Common myeloid progenitor, CD34-positive (primary cell): ENCODE measurements at regions not wholly inside any gene's neighbourhood (a gene's known extent, or its start where the extent isn't known, plus 50 kb on each side); places are given as distances from the start of the nearest gene placed in this dataset.

Source experiments
- CTCF ChIA-PET: fragments of 350-600 bp; sonication (Branson Sonifier 250); formaldehyde crosslinking; loops from one replicate; lab custom pipeline; 2021; ENCODE audit warnings: antibody characterized with exemption; lab: Charles Lee
- POLR2A ChIA-PET: fragments of 350-600 bp; sonication (Branson Sonifier 250); formaldehyde crosslinking; loops from one replicate; lab custom pipeline; 2021; ENCODE audit warnings: antibody characterized with exemption; lab: Charles Lee
- DNase-seq, 3 donors: peaks; one replicate each; pipeline versions ENCODE4 v3.0.0 to v3.0.0-alpha.2; 2013
- H3K27ac ChIP-seq, 2 experiments: 1 replicate in 1 of 2; 2 replicates in 1 of 2; pipeline ENCODE4 v1.7.0; 2013; ENCODE audit warnings: inconsistent platforms in 2 of 2, low read length in 2 of 2, mild to moderate bottlenecking in 2 of 2, low read depth in 1 of 2, moderate library complexity in 1 of 2; ENCODE audit not compliant: severe bottlenecking in 2 of 2, insufficient read depth in 1 of 2, poor library complexity in 1 of 2
- H3K27me3 ChIP-seq, 5 experiments: replicated peaks in 2 of 5; 1 replicate in 3 of 5; 2 replicates in 2 of 5; pipeline versions ENCODE4 v1.6.1 to v1.7.0; 2013; ENCODE audit warnings: low read length in 4 of 5, mild to moderate bottlenecking in 2 of 5, moderate library complexity in 2 of 5, inconsistent platforms in 1 of 5; ENCODE audit not compliant: insufficient read depth in 5 of 5, control insufficient read depth in 4 of 5
- H3K36me3 ChIP-seq, 4 experiments: 1 replicate in 2 of 4; 2 replicates in 2 of 4; pipeline versions ENCODE4 v1.6.1 to v1.7.0; 2013; ENCODE audit warnings: low read length in 3 of 4, control low read depth in 1 of 4, mild to moderate bottlenecking in 1 of 4; ENCODE audit not compliant: control insufficient read depth in 4 of 4, insufficient read depth in 4 of 4
- H3K4me1 ChIP-seq, 4 experiments: 1 replicate in 3 of 4; 2 replicates in 1 of 4; pipeline versions ENCODE4 v1.6.1 to v1.7.1; 2013; ENCODE audit warnings: low read length in 3 of 4, mild to moderate bottlenecking in 3 of 4, control low read depth in 1 of 4, inconsistent platforms in 1 of 4, moderate library complexity in 1 of 4; ENCODE audit not compliant: control insufficient read depth in 4 of 4, insufficient read depth in 4 of 4; ENCODE audit errors: control extremely low read depth in 1 of 4
- H3K4me3 ChIP-seq, 7 experiments: 1 replicate in 4 of 7; 2 replicates in 3 of 7; pipeline versions ENCODE4 v1.5.1 to v1.7.0; 2013; ENCODE audit warnings: mild to moderate bottlenecking in 7 of 7, low read length in 6 of 7, moderate library complexity in 6 of 7, inconsistent platforms in 2 of 7, low read depth in 2 of 7, control low read depth in 1 of 7; ENCODE audit not compliant: insufficient read depth in 4 of 7, control insufficient read depth in 1 of 7; ENCODE audit errors: extremely low read depth in 1 of 7
- H3K9me3 ChIP-seq, 5 experiments: 1 replicate in 4 of 5; 2 replicates in 1 of 5; pipeline versions ENCODE4 v1.6.1 to v1.7.1; 2013; ENCODE audit warnings: low read length in 4 of 5, mild to moderate bottlenecking in 2 of 5, inconsistent platforms in 1 of 5, low read depth in 1 of 5, moderate library complexity in 1 of 5; ENCODE audit not compliant: control insufficient read depth in 4 of 5, insufficient read depth in 2 of 5; ENCODE audit errors: control extremely low read depth in 1 of 5
- WGBS: methylation state at CpG from one replicate; pipeline ENCODE4 v1.1.5; 2013; ENCODE audit not compliant: insufficient coverage; 5-methylcytosine and 5-hydroxymethylcytosine counted together

- Histone ChIP-seq H3K4me1 (no peaks in the 10 kb centered on the region), H3K9me3 (peaks cover 0 to 3% (median 0%) of the 10 kb centered on the region in 5 experiments), H3K4me3 (no peak overlapping the region), H3K27ac (no peak overlapping the region), H3K27me3 (peaks cover 0 to 20% (median 2%) of the 10 kb centered on the region in 5 experiments), H3K36me3 (no peaks in the 10 kb centered on the region)
- ChIA-PET CTCF (no interaction called here), POLR2A (no interaction called here)
- DNase-seq, result no peak
Measured at GRCh38 chr20:48298433-48298832, 513.2 kb upstream of the SULF2 start.

GRCh38 chr20:48295966-48296421 is 510.7 kb upstream of the SULF2 start:
- no peak for DNase-seq
- peaks cover 0 to 3% (median 0%) of the 10 kb centered on the region in 5 experiments for H3K9me3 ChIP-seq
- no peak overlapping the region for H3K27ac ChIP-seq
- H3K36me3 ChIP-seq, result no peaks in the 10 kb centered on the region
- H3K27me3 ChIP-seq, result peaks cover 2 to 25% (median 6%) of the 10 kb centered on the region in 5 experiments
- ChIA-PET POLR2A (no interaction called here), CTCF (no interaction called here)
- no peak overlapping the region for H3K4me3 ChIP-seq
- WGBS, result 83% methylated on average over 6 of the region's 6 CpGs
- H3K4me1 ChIP-seq, result no peaks in the 10 kb centered on the region

DNA sequence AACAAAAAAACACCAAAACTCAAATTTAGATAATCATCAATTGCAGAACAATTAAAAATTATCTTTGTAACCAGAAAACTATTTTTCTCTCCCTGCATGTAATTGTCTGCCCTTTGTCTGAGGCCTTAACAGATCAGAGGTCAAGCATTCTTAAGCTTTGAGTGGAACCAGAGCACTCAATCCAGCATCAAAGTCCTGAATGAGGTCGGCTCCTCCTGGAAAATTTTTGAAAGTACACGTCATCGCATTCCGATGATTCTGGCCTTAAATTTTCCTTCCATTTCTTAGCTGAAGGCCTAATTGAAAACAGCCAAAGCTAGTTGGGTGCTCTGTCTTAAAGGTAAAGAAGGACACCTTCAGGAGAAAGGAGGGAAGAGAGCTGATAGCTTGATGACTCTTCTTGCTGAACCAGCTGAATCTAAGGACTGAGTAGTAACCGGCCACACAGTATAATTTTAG is 510.2 kb upstream of the SULF2 start:
- ChIA-PET POLR2A (no interaction called here), CTCF (no interaction called here)
- Histone ChIP-seq H3K27me3 (peaks cover 2 to 28% (median 6%) of the 10 kb centered on the region in 5 experiments), H3K27ac (no peak overlapping the region), H3K4me1 (no peaks in the 10 kb centered on the region), H3K9me3 (peaks cover 0 to 3% (median 0%) of the 10 kb centered on the region in 5 experiments), H3K36me3 (no peaks in the 10 kb centered on the region), H3K4me3 (no peak overlapping the region)
- 77% methylated on average over 4 of the region's 5 CpGs for WGBS
- DNase-seq, result no peak

DNA sequence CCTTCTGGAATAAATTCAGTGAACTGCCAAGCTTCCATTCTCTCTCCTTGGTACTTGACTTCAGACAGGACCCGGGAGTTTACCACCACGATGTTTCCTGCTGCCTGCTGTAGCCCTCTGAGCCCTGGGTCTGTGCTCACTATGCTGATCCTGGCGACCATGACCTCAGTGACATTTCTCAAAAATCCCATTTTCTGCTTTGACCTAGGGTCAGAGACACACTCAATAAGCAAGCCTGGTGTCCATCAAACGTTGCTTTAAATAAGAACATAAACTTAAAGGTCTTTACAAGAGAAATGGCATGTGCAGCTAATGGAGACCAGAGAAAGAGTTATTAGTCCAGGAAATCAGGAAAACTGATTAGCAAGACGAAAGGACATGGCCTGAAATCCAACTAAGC is 509.7 kb upstream of the SULF2 start:
- Histone ChIP-seq H3K27me3 (peaks cover 2 to 30% (median 6%) of the 10 kb centered on the region in 5 experiments), H3K4me1 (no peaks in the 10 kb centered on the region), H3K9me3 (peaks cover 0 to 3% (median 0%) of the 10 kb centered on the region in 5 experiments), H3K4me3 (no peak overlapping the region), H3K36me3 (no peaks in the 10 kb centered on the region), H3K27ac (no peak overlapping the region)
- ChIA-PET CTCF (no interaction called here), POLR2A (no interaction called here)
- DNase-seq, result no peak
- WGBS, result 72% methylated on average over 4 of the region's 5 CpGs

GRCh38 chr20:48294196-48294595 is 508.9 kb upstream of the SULF2 start:
- ChIA-PET POLR2A (no interaction called here), CTCF (no interaction called here)
- H3K27me3 ChIP-seq, result peaks cover 2 to 32% (median 6%) of the 10 kb centered on the region in 5 experiments
- 75% methylated on average over 4 of the region's 5 CpGs for WGBS
- H3K27ac ChIP-seq, result no peak overlapping the region
- H3K4me1 ChIP-seq, result no peaks in the 10 kb centered on the region
- H3K36me3 ChIP-seq, result no peaks in the 10 kb centered on the region
- peaks cover 0 to 3% (median 0%) of the 10 kb centered on the region in 5 experiments for H3K9me3 ChIP-seq
- no peak overlapping the region for H3K4me3 ChIP-seq
- no peak for DNase-seq

DNA sequence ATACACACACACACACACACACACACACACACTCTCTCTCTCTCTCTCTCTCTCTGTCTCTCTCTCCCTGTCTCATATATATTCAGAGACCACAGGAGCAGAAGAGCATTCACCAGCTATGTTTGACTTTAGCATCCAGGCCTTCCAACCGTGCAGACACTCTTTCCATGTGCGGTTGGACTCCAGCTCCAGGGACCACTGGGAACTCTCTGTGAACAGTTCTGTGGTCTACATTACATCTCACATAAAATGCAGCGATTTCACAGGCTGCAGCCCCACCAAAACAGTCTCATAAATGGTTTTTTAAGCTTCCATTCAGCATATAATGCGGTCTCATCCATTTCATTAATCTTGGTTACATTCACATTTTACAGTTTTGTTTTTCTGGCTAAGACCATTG is 508.4 kb upstream of the SULF2 start:
- ChIA-PET CTCF (no interaction called here), POLR2A (no interaction called here)
- WGBS, result 96% methylated on average over 3 of the region's 4 CpGs
- Histone ChIP-seq H3K27ac (no peak overlapping the region), H3K36me3 (no peaks in the 10 kb centered on the region), H3K27me3 (peaks cover 2 to 36% (median 6%) of the 10 kb centered on the region in 5 experiments), H3K4me3 (no peak overlapping the region), H3K4me1 (no peaks in the 10 kb centered on the region), H3K9me3 (peaks cover 0 to 3% (median 0%) of the 10 kb centered on the region in 5 experiments)
- DNase-seq, result no peak

DNA sequence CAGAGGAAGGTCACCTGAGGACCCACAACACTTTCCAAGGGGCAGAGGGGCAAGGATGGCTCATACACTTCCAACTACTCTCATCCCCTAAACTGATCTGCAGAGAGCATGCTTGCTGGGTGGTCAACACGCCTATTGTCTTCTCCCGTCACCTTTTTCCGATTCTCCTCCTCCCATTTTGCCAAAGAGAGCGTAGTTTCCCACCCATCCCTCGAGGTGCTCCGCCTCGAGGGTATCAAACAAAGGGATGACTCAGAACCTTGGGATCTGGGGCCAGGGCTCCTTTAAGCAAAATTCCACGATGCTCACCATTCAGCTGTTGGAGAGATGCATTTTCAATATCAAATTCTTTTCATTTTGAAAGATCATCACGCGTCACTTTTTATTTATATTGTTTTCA is 507.5 kb upstream of the SULF2 start:
- no peaks in the 10 kb centered on the region for H3K36me3 ChIP-seq
- ChIA-PET CTCF (no interaction called here), POLR2A (no interaction called here)
- peaks cover 2 to 36% (median 6%) of the 10 kb centered on the region in 5 experiments for H3K27me3 ChIP-seq
- no peak overlapping the region for H3K4me3 ChIP-seq
- DNase-seq, result no peak
- 74% methylated on average over 7 of the region's 10 CpGs for WGBS
- no peak overlapping the region for H3K27ac ChIP-seq
- H3K4me1 ChIP-seq, result no peaks in the 10 kb centered on the region
- peaks cover 0 to 1% (median 0%) of the 10 kb centered on the region in 5 experiments for H3K9me3 ChIP-seq
